IMR-90 (cell line): ENCODE measurements at regions not wholly inside any gene's neighbourhood (a gene's known extent, or its start where the extent isn't known, plus 50 kb on each side); places are given as distances from the start of the nearest gene placed in this dataset.

ENCODE experiments used
- ATAC-seq: fragments of 200-7000 bp; cut with Tn5 transposase; 2 replicates; pipeline ENCODE4 v1.9.1; 2020; ENCODE audit warnings: low read depth, mild to moderate bottlenecking, moderate library complexity
- BruUV-seq: library from RNA; stranded (reverse); fragments of 400-500 nt; replicated peaks from 2 replicates; lab custom pipeline; 2021; lab: Mats Ljungman, UMichigan
- CTCF ChIA-PET: fragments of 300-600 bp; formaldehyde crosslinking; extraction: SDS; loops from one replicate; lab custom pipeline; 2021; ENCODE audit warnings: antibody characterized with exemption; lab: Yijun Ruan, JAX
- POLR2A ChIA-PET: fragments of 300-600 bp; sonication (Branson Sonifier 250); formaldehyde crosslinking; loops from one replicate; lab custom pipeline; 2022; ENCODE audit warnings: antibody characterized with exemption; ENCODE audit not compliant: unreplicated experiment; lab: Charles Lee
- DNase-seq: peaks from one replicate; pipeline ENCODE4 v3.0.0; 2013
- H2AFZ ChIP-seq: replicated peaks from 2 replicates; pipeline ENCODE3; 2013; ENCODE audit warnings: low read length, mild to moderate bottlenecking; ENCODE audit not compliant: poor library complexity
- H2AK5ac ChIP-seq: 2 replicates; pipeline ENCODE4 v1.6.1; 2013; ENCODE audit warnings: low read depth, low read length, inconsistent platforms
- H2AK9ac ChIP-seq: replicated peaks from 2 replicates; pipeline ENCODE3; 2013; ENCODE audit warnings: mild to moderate bottlenecking, low read depth, low read length, moderate library complexity; ENCODE audit not compliant: poor library complexity
- H2BK120ac ChIP-seq: 2 replicates; pipeline ENCODE4 v1.6.1; 2013; ENCODE audit warnings: low read depth, low read length, inconsistent platforms
- H2BK15ac ChIP-seq: 3 replicates; pipeline ENCODE4 v1.6.1; 2013; ENCODE audit warnings: low read depth, low read length, inconsistent platforms
- H2BK20ac ChIP-seq: 2 replicates; pipeline ENCODE4 v1.6.1; 2013; ENCODE audit warnings: low read depth, mild to moderate bottlenecking, inconsistent platforms, low read length, moderate library complexity
- H2BK5ac ChIP-seq: 2 replicates; pipeline ENCODE4 v1.6.1; 2013; ENCODE audit warnings: mild to moderate bottlenecking, low read depth, low read length, inconsistent platforms; ENCODE audit not compliant: poor library complexity, severe bottlenecking
- H3K14ac ChIP-seq: replicated peaks from 2 replicates; pipeline ENCODE4 v1.6.1; 2013; ENCODE audit warnings: low read depth, low read length, inconsistent platforms
- H3K18ac ChIP-seq: 2 replicates; pipeline ENCODE4 v1.6.1; 2013; ENCODE audit warnings: low read depth, low read length, control low read depth
- H3K23ac ChIP-seq: 2 replicates; pipeline ENCODE4 v1.6.1; 2013; ENCODE audit warnings: low read depth, low read length, inconsistent platforms
- H3K27ac ChIP-seq: 2 replicates; pipeline ENCODE4 v1.5.1; 2013; ENCODE audit warnings: mild to moderate bottlenecking, control low read depth, low read length; ENCODE audit not compliant: insufficient read depth
- H3K27me3 ChIP-seq: 2 replicates; pipeline ENCODE4 v1.6.1; 2013; ENCODE audit warnings: low read length; ENCODE audit not compliant: control insufficient read depth, insufficient read depth
- H3K36me3 ChIP-seq: 2 replicates; pipeline ENCODE4 v1.6.1; 2013; ENCODE audit warnings: low read length, mixed read lengths; ENCODE audit not compliant: control insufficient read depth, insufficient read depth
- H3K4ac ChIP-seq: 2 replicates; pipeline ENCODE4 v1.6.1; 2013; ENCODE audit warnings: low read depth, low read length, inconsistent platforms
- H3K4me1 ChIP-seq: 2 replicates; pipeline ENCODE4 v1.6.1; 2013; ENCODE audit warnings: low read length, mixed read lengths; ENCODE audit not compliant: control insufficient read depth, insufficient read depth
- H3K4me2 ChIP-seq: 2 replicates; pipeline ENCODE4 v1.6.1; 2013; ENCODE audit warnings: low read depth, mild to moderate bottlenecking, control low read depth, low read length, moderate library complexity
- H3K4me3 ChIP-seq: 2 replicates; pipeline ENCODE4 v1.5.1; 2013; ENCODE audit warnings: low read depth, mild to moderate bottlenecking, control low read depth, low read length, moderate library complexity; ENCODE audit not compliant: insufficient read depth
- H3K56ac ChIP-seq: 2 replicates; pipeline ENCODE4 v1.6.1; 2013; ENCODE audit warnings: low read length, inconsistent platforms; ENCODE audit not compliant: insufficient read depth; ENCODE audit errors: extremely low read depth
- H3K79me1 ChIP-seq, 2 experiments: 2 replicates each; pipeline ENCODE4 v1.6.1; 2013; ENCODE audit warnings: low read length in 2 of 2, inconsistent platforms in 1 of 2, low read depth in 1 of 2
- H3K9ac ChIP-seq: 2 replicates; pipeline ENCODE4 v1.6.1; 2013; ENCODE audit warnings: low read depth, low read length, control low read depth
- H3K9me1 ChIP-seq: 2 replicates; pipeline ENCODE4 v1.6.1; 2013; ENCODE audit warnings: low read length, inconsistent platforms; ENCODE audit not compliant: insufficient read depth
- H3K9me3 ChIP-seq: 2 replicates; pipeline ENCODE4 v1.6.1; 2013; ENCODE audit warnings: low read length; ENCODE audit not compliant: control insufficient read depth, insufficient read depth
- H4K20me1 ChIP-seq: 2 replicates; pipeline ENCODE4 v1.6.1; 2013; ENCODE audit warnings: low read length, inconsistent platforms; ENCODE audit not compliant: insufficient read depth
- H4K5ac ChIP-seq: 2 replicates; pipeline ENCODE4 v1.6.1; 2013; ENCODE audit warnings: mild to moderate bottlenecking, low read depth, low read length, control low read depth
- H4K8ac ChIP-seq, 2 experiments: 2 replicates each; pipeline ENCODE4 v1.6.1; 2013; ENCODE audit warnings: low read depth in 2 of 2, low read length in 2 of 2, control low read depth in 1 of 2, inconsistent platforms in 1 of 2
- H4K91ac ChIP-seq: 2 replicates; pipeline ENCODE4 v1.6.1; 2013; ENCODE audit warnings: low read depth, low read length, inconsistent platforms; ENCODE audit not compliant: insufficient read depth
- BHLHE40 ChIP-seq: fragments of 150-350 bp; IDR thresholded peaks from 2 replicates; pipeline ENCODE4 v1.6.1; 2016; ENCODE audit warnings: mild to moderate bottlenecking, low read depth, low read length
- CEBPB ChIP-seq: IDR thresholded peaks from 2 replicates; pipeline ENCODE4 v1.6.1; 2012; ENCODE audit warnings: low read depth, low read length, improper control_type of control experiment
- MAZ ChIP-seq: IDR thresholded peaks from 2 replicates; pipeline ENCODE4 v1.6.1; 2012; ENCODE audit warnings: low read depth, mild to moderate bottlenecking, low read length, improper control_type of control experiment, moderate library complexity, borderline replicate concordance
- MXI1 ChIP-seq: IDR thresholded peaks from 2 replicates; pipeline ENCODE4 v1.6.1; 2012; ENCODE audit warnings: low read depth, mild to moderate bottlenecking, low read length, moderate library complexity, borderline replicate concordance
- NFE2L2 ChIP-seq: fragments of 150-350 bp; IDR thresholded peaks from 2 replicates; pipeline ENCODE4 v1.6.1; 2016; ENCODE audit warnings: low read depth, mild to moderate bottlenecking, low read length
- RAD21 ChIP-seq: IDR thresholded peaks from 2 replicates; pipeline ENCODE4 v1.6.1; 2012; ENCODE audit warnings: low read length, improper control_type of control experiment
- SMC3 ChIP-seq: fragments of 150-350 bp; IDR thresholded peaks from 2 replicates; pipeline ENCODE4 v1.6.1; 2016; ENCODE audit warnings: low read depth, mild to moderate bottlenecking, antibody characterized with exemption, low read length, moderate library complexity
- WGBS, 2 experiments: methylation state at CpG; one replicate each; pipeline versions ENCODE4 v1.1.5 to v1.1.7; 2013; ENCODE audit warnings: missing lambda C conversion rate in 2 of 2; ENCODE audit not compliant: insufficient read length in 1 of 2; ENCODE audit errors: extremely low coverage in 2 of 2; 5-methylcytosine and 5-hydroxymethylcytosine counted together
- dilution Hi-C: fragments of 300-500 bp; cut with HindIII; formaldehyde crosslinking; loops from one replicate; pipeline ENCODE4 v1.14.3; 2018; ENCODE audit warnings: low sequenced_read_pairs; ENCODE audit not compliant: unreplicated experiment
- in situ Hi-C: fragments of 300-500 bp; cut with MboI; formaldehyde crosslinking; loops from 3 replicates; pipeline ENCODE4 v1.14.3; 2019; ENCODE audit warnings: low sequenced_read_pairs, inconsistent platforms, mixed read lengths
- intact Hi-C: fragments of 100-400 bp; cut with micrococcal nuclease; formaldehyde crosslinking; loops from 2 replicates; pipeline ENCODE4 v1.10.0; 2022
- TF ChIP-seq, protein P1 (sequence below): conservative IDR thresholded peaks from 2 replicates; pipeline ENCODE4 v1.5.1; 2012; ENCODE audit warnings: mild to moderate bottlenecking, low read depth, low read length, improper control_type of control experiment
- TF ChIP-seq, protein P2 (sequence below): fragments of 150-350 bp; IDR thresholded peaks from 2 replicates; pipeline ENCODE4 v1.6.1; 2016; ENCODE audit warnings: low read depth, mild to moderate bottlenecking, low read length, moderate library complexity, borderline replicate concordance

DNA sequence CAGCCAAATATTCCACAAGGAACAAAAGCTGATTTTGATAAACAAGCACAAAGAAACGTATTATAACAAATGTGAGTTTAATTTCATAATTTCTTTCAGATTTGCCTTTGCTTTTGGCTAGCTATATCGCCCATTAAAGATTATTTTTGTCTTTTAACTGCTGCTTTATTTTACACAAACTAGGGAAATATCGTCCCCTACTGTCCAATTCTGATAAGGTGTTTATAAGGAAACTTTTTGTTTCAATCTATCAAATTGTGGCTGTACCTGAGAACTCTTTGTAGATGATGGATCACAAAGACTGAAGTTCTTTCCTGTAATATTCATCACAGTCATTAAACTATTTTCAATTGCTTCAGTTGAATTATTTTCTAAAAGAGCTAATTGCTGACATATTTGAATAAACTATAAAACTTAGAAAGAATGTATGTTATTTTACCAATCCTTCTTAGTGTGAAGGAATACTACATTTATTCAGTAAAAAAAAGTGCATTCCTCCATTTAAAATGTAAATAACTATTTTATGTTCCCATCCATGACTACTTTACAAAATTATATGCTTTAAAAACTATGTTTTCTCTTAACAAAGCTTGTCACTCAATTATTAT, 431.3 kb upstream of the ITGA1 start:
- Histone ChIP-seq H3K27me3 (no peaks in the 10 kb centered on the region), H2AK5ac (no peak overlapping the region), H4K8ac (no peak overlapping the region), H2BK5ac (no peak overlapping the region), H3K14ac (no peak overlapping the region), H3K23ac (no peak overlapping the region), H2BK20ac (no peak overlapping the region), H3K18ac (no peak overlapping the region), H3K4me3 (no peak overlapping the region), H3K9ac (no peak overlapping the region), H2BK15ac (no peak overlapping the region), H4K5ac (no peak overlapping the region), H3K4ac (no peak overlapping the region), H3K56ac (no peak overlapping the region), H3K4me2 (no peak overlapping the region), H2BK120ac (no peak overlapping the region), H3K36me3 (no peaks in the 10 kb centered on the region), H3K4me1 (no peaks in the 10 kb centered on the region), H2AK9ac (no peak overlapping the region), H3K27ac (no peak overlapping the region), H3K9me3 (no peaks in the 10 kb centered on the region), H3K79me1 (no peaks in the 10 kb centered on the region), H4K91ac (no peak overlapping the region), H2AFZ (no peak overlapping the region), H3K9me1 (no peaks in the 10 kb centered on the region), H4K20me1 (no peaks in the 10 kb centered on the region)
- in situ Hi-C loops (no loop called here), intact Hi-C loops (loop anchor here (1.0 to 5.0 kb wide), 2 partner anchors 979 to 1393 kb away; no protein-coding TSS in a partner anchor), dilution Hi-C loops (no loop called here)
- ATAC-seq (no peak), DNase-seq (peak; percentile 2)
- ChIA-PET CTCF (interaction anchor here (1.3 kb wide), 1 partner anchor 1393 kb away, joined by 3 read pairs; no protein-coding TSS in a partner anchor), POLR2A (no interaction called here)
- no CpG with 5 or more reads among the region's 3 CpGs for WGBS, 2 experiments
- TF ChIP-seq MXI1 (no peak), RAD21 (peak; percentile 46), NFE2L2 (no peak), MAZ (no peak), BHLHE40 (no peak), SMC3 (no peak), CEBPB (no peak)
- TF ChIP-seq, protein P1, sequence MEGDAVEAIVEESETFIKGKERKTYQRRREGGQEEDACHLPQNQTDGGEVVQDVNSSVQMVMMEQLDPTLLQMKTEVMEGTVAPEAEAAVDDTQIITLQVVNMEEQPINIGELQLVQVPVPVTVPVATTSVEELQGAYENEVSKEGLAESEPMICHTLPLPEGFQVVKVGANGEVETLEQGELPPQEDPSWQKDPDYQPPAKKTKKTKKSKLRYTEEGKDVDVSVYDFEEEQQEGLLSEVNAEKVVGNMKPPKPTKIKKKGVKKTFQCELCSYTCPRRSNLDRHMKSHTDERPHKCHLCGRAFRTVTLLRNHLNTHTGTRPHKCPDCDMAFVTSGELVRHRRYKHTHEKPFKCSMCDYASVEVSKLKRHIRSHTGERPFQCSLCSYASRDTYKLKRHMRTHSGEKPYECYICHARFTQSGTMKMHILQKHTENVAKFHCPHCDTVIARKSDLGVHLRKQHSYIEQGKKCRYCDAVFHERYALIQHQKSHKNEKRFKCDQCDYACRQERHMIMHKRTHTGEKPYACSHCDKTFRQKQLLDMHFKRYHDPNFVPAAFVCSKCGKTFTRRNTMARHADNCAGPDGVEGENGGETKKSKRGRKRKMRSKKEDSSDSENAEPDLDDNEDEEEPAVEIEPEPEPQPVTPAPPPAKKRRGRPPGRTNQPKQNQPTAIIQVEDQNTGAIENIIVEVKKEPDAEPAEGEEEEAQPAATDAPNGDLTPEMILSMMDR = peak; percentile 62
- TF ChIP-seq, protein P2, sequence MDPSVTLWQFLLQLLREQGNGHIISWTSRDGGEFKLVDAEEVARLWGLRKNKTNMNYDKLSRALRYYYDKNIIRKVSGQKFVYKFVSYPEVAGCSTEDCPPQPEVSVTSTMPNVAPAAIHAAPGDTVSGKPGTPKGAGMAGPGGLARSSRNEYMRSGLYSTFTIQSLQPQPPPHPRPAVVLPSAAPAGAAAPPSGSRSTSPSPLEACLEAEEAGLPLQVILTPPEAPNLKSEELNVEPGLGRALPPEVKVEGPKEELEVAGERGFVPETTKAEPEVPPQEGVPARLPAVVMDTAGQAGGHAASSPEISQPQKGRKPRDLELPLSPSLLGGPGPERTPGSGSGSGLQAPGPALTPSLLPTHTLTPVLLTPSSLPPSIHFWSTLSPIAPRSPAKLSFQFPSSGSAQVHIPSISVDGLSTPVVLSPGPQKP = no peak
- BruUV-seq = no TSS peak
